ENCODE measurements at regions not wholly inside any gene's neighbourhood (a gene's known extent, or its start where the extent isn't known, plus 50 kb on each side); places are given as distances from the start of the nearest gene placed in this dataset.
"Not testable (repeated sequence)": the region's sequence is repeated elsewhere in the genome, so short reads cannot be mapped to it uniquely, and the experiment has no call there.

GRCh38 chr12:102316723-102317122, 119.1 kb upstream of the PMCH start:
- no peak for DNase-seq (ENCODE audit: extremely low spot score)
- ChIA-PET CTCF (no interaction called here), POLR2A (no interaction called here)
- TF ChIP-seq FOXA1 (IDR thresholded peaks at IDR 0.05): no peak
- no peak for TF ChIP-seq LEF1 (IDR thresholded peaks at IDR 0.05; ENCODE audit: borderline replicate concordance)
- TF ChIP-seq CTBP1 (IDR thresholded peaks at IDR 0.05; ENCODE audit: borderline replicate concordance): no peak
- TF ChIP-seq SUZ12 (IDR thresholded peaks at IDR 0.05): no peak
- no peak for TF ChIP-seq BHLHE40 (IDR thresholded peaks at IDR 0.05; ENCODE audit: borderline replicate concordance)
- TF ChIP-seq ZNF384 (IDR thresholded peaks at IDR 0.05): no peak
- TF ChIP-seq HDGF (IDR thresholded peaks at IDR 0.05; ENCODE audit: borderline replicate concordance): no peak
- no peak for TF ChIP-seq TARDBP (IDR thresholded peaks at IDR 0.05)
- TF ChIP-seq SP1 (IDR thresholded peaks at IDR 0.05): no peak
- no peak for TF ChIP-seq NFRKB (IDR thresholded peaks at IDR 0.05)

GRCh38 chr12:102314821-102315220, 117.2 kb upstream of the PMCH start:
- POLR2A ChIA-PET: no interaction called here
- CTCF ChIA-PET: no interaction called here
- TF ChIP-seq FOXK2 (IDR thresholded peaks at IDR 0.05) (no peak), ARNT (IDR thresholded peaks at IDR 0.05) (no peak), ELF4 (IDR thresholded peaks at IDR 0.05) (no peak), HDGF (IDR thresholded peaks at IDR 0.05; ENCODE audit: borderline replicate concordance) (no peak), SUZ12 (IDR thresholded peaks at IDR 0.05) (no peak), TARDBP (IDR thresholded peaks at IDR 0.05) (no peak), PKNOX1 (IDR thresholded peaks at IDR 0.05) (no peak), LEF1 (IDR thresholded peaks at IDR 0.05; ENCODE audit: borderline replicate concordance) (no peak), L3MBTL2 (conservative IDR thresholded peaks at IDR 0.05) (no peak), ZNF384 (IDR thresholded peaks at IDR 0.05) (no peak), SP1 (IDR thresholded peaks at IDR 0.05) (no peak), BHLHE40 (IDR thresholded peaks at IDR 0.05; ENCODE audit: borderline replicate concordance) (no peak), NFRKB (IDR thresholded peaks at IDR 0.05) (no peak), CTBP1 (IDR thresholded peaks at IDR 0.05; ENCODE audit: borderline replicate concordance) (no peak), FOXA1 (IDR thresholded peaks at IDR 0.05) (no peak)
- no peak for DNase-seq (ENCODE audit: extremely low spot score)

GRCh38 chr12:102313116-102313971, 115.7 kb upstream of the PMCH start:
- CTCF ChIA-PET; POLR2A ChIA-PET; DNase-seq (ENCODE audit: extremely low spot score): not testable (repeated sequence)

GRCh38 chr12:102305486-102305885, 107.9 kb upstream of the PMCH start:
- ChIA-PET CTCF (no interaction called here), POLR2A (no interaction called here)
- no peak for DNase-seq (ENCODE audit: extremely low spot score)

GRCh38 chr12:102304667-102305066, 107.0 kb upstream of the PMCH start:
- DNase-seq (ENCODE audit: extremely low spot score); POLR2A ChIA-PET; CTCF ChIA-PET: not testable (repeated sequence)

More at GRCh38 chr12:102305486-102305885, 107.9 kb upstream of the PMCH start:
- TF ChIP-seq L3MBTL2 (conservative IDR thresholded peaks at IDR 0.05): no peak
- TF ChIP-seq NFRKB (IDR thresholded peaks at IDR 0.05): no peak
- TF ChIP-seq SP1 (IDR thresholded peaks at IDR 0.05): no peak

- CTCF ChIA-PET: no interaction called here
- POLR2A ChIA-PET: no interaction called here
- TF ChIP-seq CTBP1 (IDR thresholded peaks at IDR 0.05; ENCODE audit: borderline replicate concordance) (no peak), ARNT (IDR thresholded peaks at IDR 0.05) (no peak), ELF4 (IDR thresholded peaks at IDR 0.05) (no peak), SP1 (IDR thresholded peaks at IDR 0.05) (no peak), NFRKB (IDR thresholded peaks at IDR 0.05) (no peak), HDGF (IDR thresholded peaks at IDR 0.05; ENCODE audit: borderline replicate concordance) (no peak), FOXK2 (IDR thresholded peaks at IDR 0.05) (no peak), TARDBP (IDR thresholded peaks at IDR 0.05) (no peak), L3MBTL2 (conservative IDR thresholded peaks at IDR 0.05) (no peak), BHLHE40 (IDR thresholded peaks at IDR 0.05; ENCODE audit: borderline replicate concordance) (no peak), LEF1 (IDR thresholded peaks at IDR 0.05; ENCODE audit: borderline replicate concordance) (no peak), PKNOX1 (IDR thresholded peaks at IDR 0.05) (no peak), ZNF384 (IDR thresholded peaks at IDR 0.05) (no peak), SUZ12 (IDR thresholded peaks at IDR 0.05) (no peak)
- no peak for DNase-seq (ENCODE audit: extremely low spot score)
These were observed 104.9 kb upstream of the PMCH start for GRCh38 chr12:102302553-102302952.

- TF ChIP-seq L3MBTL2 (conservative IDR thresholded peaks at IDR 0.05) (no peak), LEF1 (IDR thresholded peaks at IDR 0.05; ENCODE audit: borderline replicate concordance) (no peak), HDGF (IDR thresholded peaks at IDR 0.05; ENCODE audit: borderline replicate concordance) (no peak), TARDBP (IDR thresholded peaks at IDR 0.05) (no peak), BHLHE40 (IDR thresholded peaks at IDR 0.05; ENCODE audit: borderline replicate concordance) (no peak), SUZ12 (IDR thresholded peaks at IDR 0.05) (no peak), ELF4 (IDR thresholded peaks at IDR 0.05) (no peak), ARNT (IDR thresholded peaks at IDR 0.05) (no peak), SP1 (IDR thresholded peaks at IDR 0.05) (no peak), FOXA1 (IDR thresholded peaks at IDR 0.05) (no peak), PKNOX1 (IDR thresholded peaks at IDR 0.05) (no peak), FOXK2 (IDR thresholded peaks at IDR 0.05) (no peak), ZNF384 (IDR thresholded peaks at IDR 0.05) (no peak), CTBP1 (IDR thresholded peaks at IDR 0.05; ENCODE audit: borderline replicate concordance) (no peak), FOXM1 (IDR thresholded peaks at IDR 0.05; ENCODE audit: borderline replicate concordance) (no peak), NFRKB (IDR thresholded peaks at IDR 0.05) (no peak)
- POLR2A ChIA-PET: no interaction called here
- CTCF ChIA-PET: no interaction called here
- no peak for DNase-seq (ENCODE audit: extremely low spot score)
These were observed 103.9 kb upstream of the PMCH start for GRCh38 chr12:102301547-102301946.

All from HEK293T (cell line).